GM23338 (cell line): ENCODE measurements at regions not wholly inside any gene's neighbourhood (a gene's known extent, or its start where the extent isn't known, plus 50 kb on each side); places are given as distances from the start of the nearest gene placed in this dataset.

ENCODE experiments used
- ATAC-seq: fragments of 200-7000 bp; cut with Tn5 transposase; 3 replicates; pipeline ENCODE4 v1.9.1; 2020
- DNase-seq: peaks from one replicate; pipeline ENCODE4 v3.0.0-alpha.2; 2015; ENCODE audit warnings: low spot score
- H2AFZ ChIP-seq: fragments of 200-600 bp; sonication (generic); 2 replicates; pipeline ENCODE4 v1.8.0; 2016; ENCODE audit warnings: antibody characterized with exemption, mild to moderate bottlenecking, moderate library complexity
- H3F3A ChIP-seq: fragments of 200-600 bp; sonication (generic); replicated peaks from 2 replicates; pipeline ENCODE4 v1.8.0; 2017; ENCODE audit warnings: antibody characterized with exemption, mixed run types, low read depth
- H3K27ac ChIP-seq: fragments of 200-600 bp; sonication (generic); 2 replicates; pipeline ENCODE4 v1.6.1; 2016; ENCODE audit warnings: low read depth
- H3K27me3 ChIP-seq: fragments of 200-600 bp; sonication (generic); 2 replicates; pipeline ENCODE4 v1.8.0; 2016; ENCODE audit warnings: mild to moderate bottlenecking, mixed run types, moderate library complexity; ENCODE audit not compliant: insufficient read depth
- H3K36me3 ChIP-seq: fragments of 200-600 bp; sonication (generic); 2 replicates; pipeline ENCODE4 v1.8.0; 2016; ENCODE audit warnings: mild to moderate bottlenecking; ENCODE audit not compliant: insufficient read depth
- H3K4me1 ChIP-seq: fragments of 200-600 bp; sonication (generic); 2 replicates; pipeline ENCODE4 v1.8.0; 2016; ENCODE audit warnings: mild to moderate bottlenecking, moderate library complexity; ENCODE audit not compliant: insufficient read depth
- H3K4me2 ChIP-seq: fragments of 200-600 bp; sonication (generic); 2 replicates; pipeline ENCODE4 v1.7.1; 2017; ENCODE audit warnings: mixed run types
- H3K4me3 ChIP-seq: fragments of 200-600 bp; sonication (generic); 2 replicates; pipeline ENCODE4 v1.6.1; 2016; ENCODE audit warnings: mixed run types
- H3K79me2 ChIP-seq: fragments of 200-600 bp; sonication (generic); replicated peaks from 2 replicates; pipeline ENCODE4 v1.8.0; 2017; ENCODE audit warnings: mild to moderate bottlenecking; ENCODE audit not compliant: insufficient read depth
- H3K9me2 ChIP-seq: fragments of 200-600 bp; sonication (generic); 2 replicates; pipeline ENCODE4 v1.8.0; 2017; ENCODE audit not compliant: insufficient read depth
- H4K20me1 ChIP-seq: fragments of 200-600 bp; sonication (generic); replicated peaks from 2 replicates; pipeline ENCODE4 v1.8.0; 2017; ENCODE audit warnings: mild to moderate bottlenecking; ENCODE audit not compliant: insufficient read depth
- H3K27ac Mint-ChIP-seq: 2 replicates; pipeline ENCODE4 v1.8.0; 2020; ENCODE audit warnings: inconsistent platforms, mild to moderate bottlenecking, moderate library complexity, mixed read lengths
- H3K27me3 Mint-ChIP-seq: 3 replicates; pipeline ENCODE4 v1.8.0; 2022; ENCODE audit warnings: low read depth, mild to moderate bottlenecking, moderate library complexity, mixed read lengths, inconsistent platforms; ENCODE audit not compliant: insufficient read depth, poor library complexity
- H3K36me3 Mint-ChIP-seq: 3 replicates; pipeline ENCODE4 v1.8.0; 2021; ENCODE audit warnings: low read depth, mild to moderate bottlenecking, inconsistent platforms, moderate library complexity, mixed read lengths
- H3K4me1 Mint-ChIP-seq: 3 replicates; pipeline ENCODE4 v1.8.0; 2020; ENCODE audit warnings: mild to moderate bottlenecking, inconsistent platforms, mixed read lengths
- H3K4me3 Mint-ChIP-seq: 3 replicates; pipeline ENCODE4 v1.8.0; 2021; ENCODE audit warnings: moderate library complexity, mild to moderate bottlenecking, inconsistent platforms, mixed read lengths
- H3K9me3 Mint-ChIP-seq: 3 replicates; pipeline ENCODE4 v1.8.0; 2020; ENCODE audit warnings: moderate library complexity, mild to moderate bottlenecking, inconsistent platforms, mixed read lengths
- CREB1 ChIP-seq: fragments of 250-450 bp; sonication (Bioruptor Pico); IDR thresholded peaks from 2 replicates; pipeline ENCODE4 v1.5.0; 2020; ENCODE audit warnings: low read depth, mild to moderate bottlenecking, moderate library complexity
- EZH2 ChIP-seq: fragments of 200-600 bp; sonication (generic); IDR thresholded peaks from one replicate; pipeline ENCODE4 v1.8.0; 2017; ENCODE audit warnings: antibody characterized with exemption, mild to moderate bottlenecking, low read depth; ENCODE audit not compliant: unreplicated experiment
- EZH2phosphoT487 ChIP-seq: fragments of 200-600 bp; sonication (generic); IDR thresholded peaks from one replicate; pipeline ENCODE4 v1.8.1; 2018; ENCODE audit warnings: antibody characterized with exemption; ENCODE audit not compliant: unreplicated experiment
- JUNB ChIP-seq: IDR thresholded peaks from one replicate; pipeline ENCODE4 v1.6.1; 2016; ENCODE audit warnings: antibody characterized with exemption; ENCODE audit not compliant: unreplicated experiment
- NANOG ChIP-seq: IDR thresholded peaks from 2 replicates; pipeline ENCODE4 v1.6.1; 2016; ENCODE audit warnings: antibody characterized with exemption, borderline replicate concordance
- POLR2AphosphoS5 ChIP-seq: IDR thresholded peaks from 2 replicates; pipeline ENCODE4 v1.6.1; 2016; ENCODE audit warnings: antibody characterized with exemption, low read depth
- STAT1 ChIP-seq: IDR thresholded peaks from one replicate; pipeline ENCODE4 v1.6.1; 2016; ENCODE audit warnings: antibody characterized with exemption; ENCODE audit not compliant: unreplicated experiment
- ZNF114 ChIP-seq: fragments of 250-450 bp; sonication (Bioruptor Pico); IDR thresholded peaks from 2 replicates; pipeline ENCODE4 v1.5.0; 2020; ENCODE audit warnings: mild to moderate bottlenecking, moderate library complexity
- ZNF331 ChIP-seq: fragments of 250-450 bp; sonication (Bioruptor Pico); IDR thresholded peaks from 2 replicates; pipeline ENCODE4 v1.5.0; 2020; ENCODE audit warnings: low read depth, mild to moderate bottlenecking, moderate library complexity
- TF ChIP-seq, protein P1 (sequence below), 2 experiments: fragments of 200-600 bp in 1 of 2; sonication (generic) in 1 of 2; conservative IDR thresholded peaks; 2 replicates each; pipeline versions ENCODE4 v1.5.1 to v1.6.1; 2016 to 2017; ENCODE audit warnings: antibody characterized with exemption in 2 of 2, low read depth in 2 of 2, mild to moderate bottlenecking in 2 of 2, moderate library complexity in 1 of 2
- TF ChIP-seq, protein P2 (sequence below): IDR thresholded peaks from 2 replicates; pipeline ENCODE4 v1.6.1; 2016; ENCODE audit warnings: antibody characterized with exemption
- TF ChIP-seq, protein P3 (sequence below): IDR thresholded peaks from one replicate; pipeline ENCODE4 v1.6.1; 2018; ENCODE audit warnings: antibody characterized with exemption; ENCODE audit not compliant: unreplicated experiment
- TF ChIP-seq, protein P4 (sequence below): fragments of 250-450 bp; sonication (Bioruptor Pico); IDR thresholded peaks from 2 replicates; pipeline ENCODE4 v1.5.0; 2020; ENCODE audit warnings: mild to moderate bottlenecking, moderate library complexity

GRCh38 chr1:30088594-30088993 lies 634.8 kb downstream of the MATN1 start:
- ATAC-seq (no peak), DNase-seq (no peak)
- Histone ChIP-seq H3K79me2 (no peaks in the 10 kb centered on the region), H3K27me3 (no peaks in the 10 kb centered on the region), H3F3A (no peaks in the 10 kb centered on the region), H3K4me1 (no peaks in the 10 kb centered on the region), H3K4me3 (no peak overlapping the region), H3K36me3 (no peaks in the 10 kb centered on the region), H3K27ac (no peak overlapping the region), H3K4me2 (no peak overlapping the region), H4K20me1 (no peaks in the 10 kb centered on the region), H2AFZ (no peak overlapping the region), H3K9me2 (no peaks in the 10 kb centered on the region)
- TF ChIP-seq ZNF331 (CRISPR knock-in tag) (no peak), JUNB (no peak), NANOG (no peak), POLR2AphosphoS5 (no peak), ZNF114 (CRISPR knock-in tag) (no peak), EZH2 (no peak), CREB1 (CRISPR knock-in tag) (no peak), STAT1 (no peak), EZH2phosphoT487 (no peak)
- TF ChIP-seq, protein P1, sequence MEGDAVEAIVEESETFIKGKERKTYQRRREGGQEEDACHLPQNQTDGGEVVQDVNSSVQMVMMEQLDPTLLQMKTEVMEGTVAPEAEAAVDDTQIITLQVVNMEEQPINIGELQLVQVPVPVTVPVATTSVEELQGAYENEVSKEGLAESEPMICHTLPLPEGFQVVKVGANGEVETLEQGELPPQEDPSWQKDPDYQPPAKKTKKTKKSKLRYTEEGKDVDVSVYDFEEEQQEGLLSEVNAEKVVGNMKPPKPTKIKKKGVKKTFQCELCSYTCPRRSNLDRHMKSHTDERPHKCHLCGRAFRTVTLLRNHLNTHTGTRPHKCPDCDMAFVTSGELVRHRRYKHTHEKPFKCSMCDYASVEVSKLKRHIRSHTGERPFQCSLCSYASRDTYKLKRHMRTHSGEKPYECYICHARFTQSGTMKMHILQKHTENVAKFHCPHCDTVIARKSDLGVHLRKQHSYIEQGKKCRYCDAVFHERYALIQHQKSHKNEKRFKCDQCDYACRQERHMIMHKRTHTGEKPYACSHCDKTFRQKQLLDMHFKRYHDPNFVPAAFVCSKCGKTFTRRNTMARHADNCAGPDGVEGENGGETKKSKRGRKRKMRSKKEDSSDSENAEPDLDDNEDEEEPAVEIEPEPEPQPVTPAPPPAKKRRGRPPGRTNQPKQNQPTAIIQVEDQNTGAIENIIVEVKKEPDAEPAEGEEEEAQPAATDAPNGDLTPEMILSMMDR (conservative IDR thresholded peaks at IDR 0.05; ENCODE audit: low read depth in 2 of 2) = no peak
- TF ChIP-seq, protein P2, sequence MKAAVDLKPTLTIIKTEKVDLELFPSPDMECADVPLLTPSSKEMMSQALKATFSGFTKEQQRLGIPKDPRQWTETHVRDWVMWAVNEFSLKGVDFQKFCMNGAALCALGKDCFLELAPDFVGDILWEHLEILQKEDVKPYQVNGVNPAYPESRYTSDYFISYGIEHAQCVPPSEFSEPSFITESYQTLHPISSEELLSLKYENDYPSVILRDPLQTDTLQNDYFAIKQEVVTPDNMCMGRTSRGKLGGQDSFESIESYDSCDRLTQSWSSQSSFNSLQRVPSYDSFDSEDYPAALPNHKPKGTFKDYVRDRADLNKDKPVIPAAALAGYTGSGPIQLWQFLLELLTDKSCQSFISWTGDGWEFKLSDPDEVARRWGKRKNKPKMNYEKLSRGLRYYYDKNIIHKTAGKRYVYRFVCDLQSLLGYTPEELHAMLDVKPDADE = no peak
- TF ChIP-seq, protein P3, sequence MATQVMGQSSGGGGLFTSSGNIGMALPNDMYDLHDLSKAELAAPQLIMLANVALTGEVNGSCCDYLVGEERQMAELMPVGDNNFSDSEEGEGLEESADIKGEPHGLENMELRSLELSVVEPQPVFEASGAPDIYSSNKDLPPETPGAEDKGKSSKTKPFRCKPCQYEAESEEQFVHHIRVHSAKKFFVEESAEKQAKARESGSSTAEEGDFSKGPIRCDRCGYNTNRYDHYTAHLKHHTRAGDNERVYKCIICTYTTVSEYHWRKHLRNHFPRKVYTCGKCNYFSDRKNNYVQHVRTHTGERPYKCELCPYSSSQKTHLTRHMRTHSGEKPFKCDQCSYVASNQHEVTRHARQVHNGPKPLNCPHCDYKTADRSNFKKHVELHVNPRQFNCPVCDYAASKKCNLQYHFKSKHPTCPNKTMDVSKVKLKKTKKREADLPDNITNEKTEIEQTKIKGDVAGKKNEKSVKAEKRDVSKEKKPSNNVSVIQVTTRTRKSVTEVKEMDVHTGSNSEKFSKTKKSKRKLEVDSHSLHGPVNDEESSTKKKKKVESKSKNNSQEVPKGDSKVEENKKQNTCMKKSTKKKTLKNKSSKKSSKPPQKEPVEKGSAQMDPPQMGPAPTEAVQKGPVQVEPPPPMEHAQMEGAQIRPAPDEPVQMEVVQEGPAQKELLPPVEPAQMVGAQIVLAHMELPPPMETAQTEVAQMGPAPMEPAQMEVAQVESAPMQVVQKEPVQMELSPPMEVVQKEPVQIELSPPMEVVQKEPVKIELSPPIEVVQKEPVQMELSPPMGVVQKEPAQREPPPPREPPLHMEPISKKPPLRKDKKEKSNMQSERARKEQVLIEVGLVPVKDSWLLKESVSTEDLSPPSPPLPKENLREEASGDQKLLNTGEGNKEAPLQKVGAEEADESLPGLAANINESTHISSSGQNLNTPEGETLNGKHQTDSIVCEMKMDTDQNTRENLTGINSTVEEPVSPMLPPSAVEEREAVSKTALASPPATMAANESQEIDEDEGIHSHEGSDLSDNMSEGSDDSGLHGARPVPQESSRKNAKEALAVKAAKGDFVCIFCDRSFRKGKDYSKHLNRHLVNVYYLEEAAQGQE = no peak
- TF ChIP-seq, protein P4, sequence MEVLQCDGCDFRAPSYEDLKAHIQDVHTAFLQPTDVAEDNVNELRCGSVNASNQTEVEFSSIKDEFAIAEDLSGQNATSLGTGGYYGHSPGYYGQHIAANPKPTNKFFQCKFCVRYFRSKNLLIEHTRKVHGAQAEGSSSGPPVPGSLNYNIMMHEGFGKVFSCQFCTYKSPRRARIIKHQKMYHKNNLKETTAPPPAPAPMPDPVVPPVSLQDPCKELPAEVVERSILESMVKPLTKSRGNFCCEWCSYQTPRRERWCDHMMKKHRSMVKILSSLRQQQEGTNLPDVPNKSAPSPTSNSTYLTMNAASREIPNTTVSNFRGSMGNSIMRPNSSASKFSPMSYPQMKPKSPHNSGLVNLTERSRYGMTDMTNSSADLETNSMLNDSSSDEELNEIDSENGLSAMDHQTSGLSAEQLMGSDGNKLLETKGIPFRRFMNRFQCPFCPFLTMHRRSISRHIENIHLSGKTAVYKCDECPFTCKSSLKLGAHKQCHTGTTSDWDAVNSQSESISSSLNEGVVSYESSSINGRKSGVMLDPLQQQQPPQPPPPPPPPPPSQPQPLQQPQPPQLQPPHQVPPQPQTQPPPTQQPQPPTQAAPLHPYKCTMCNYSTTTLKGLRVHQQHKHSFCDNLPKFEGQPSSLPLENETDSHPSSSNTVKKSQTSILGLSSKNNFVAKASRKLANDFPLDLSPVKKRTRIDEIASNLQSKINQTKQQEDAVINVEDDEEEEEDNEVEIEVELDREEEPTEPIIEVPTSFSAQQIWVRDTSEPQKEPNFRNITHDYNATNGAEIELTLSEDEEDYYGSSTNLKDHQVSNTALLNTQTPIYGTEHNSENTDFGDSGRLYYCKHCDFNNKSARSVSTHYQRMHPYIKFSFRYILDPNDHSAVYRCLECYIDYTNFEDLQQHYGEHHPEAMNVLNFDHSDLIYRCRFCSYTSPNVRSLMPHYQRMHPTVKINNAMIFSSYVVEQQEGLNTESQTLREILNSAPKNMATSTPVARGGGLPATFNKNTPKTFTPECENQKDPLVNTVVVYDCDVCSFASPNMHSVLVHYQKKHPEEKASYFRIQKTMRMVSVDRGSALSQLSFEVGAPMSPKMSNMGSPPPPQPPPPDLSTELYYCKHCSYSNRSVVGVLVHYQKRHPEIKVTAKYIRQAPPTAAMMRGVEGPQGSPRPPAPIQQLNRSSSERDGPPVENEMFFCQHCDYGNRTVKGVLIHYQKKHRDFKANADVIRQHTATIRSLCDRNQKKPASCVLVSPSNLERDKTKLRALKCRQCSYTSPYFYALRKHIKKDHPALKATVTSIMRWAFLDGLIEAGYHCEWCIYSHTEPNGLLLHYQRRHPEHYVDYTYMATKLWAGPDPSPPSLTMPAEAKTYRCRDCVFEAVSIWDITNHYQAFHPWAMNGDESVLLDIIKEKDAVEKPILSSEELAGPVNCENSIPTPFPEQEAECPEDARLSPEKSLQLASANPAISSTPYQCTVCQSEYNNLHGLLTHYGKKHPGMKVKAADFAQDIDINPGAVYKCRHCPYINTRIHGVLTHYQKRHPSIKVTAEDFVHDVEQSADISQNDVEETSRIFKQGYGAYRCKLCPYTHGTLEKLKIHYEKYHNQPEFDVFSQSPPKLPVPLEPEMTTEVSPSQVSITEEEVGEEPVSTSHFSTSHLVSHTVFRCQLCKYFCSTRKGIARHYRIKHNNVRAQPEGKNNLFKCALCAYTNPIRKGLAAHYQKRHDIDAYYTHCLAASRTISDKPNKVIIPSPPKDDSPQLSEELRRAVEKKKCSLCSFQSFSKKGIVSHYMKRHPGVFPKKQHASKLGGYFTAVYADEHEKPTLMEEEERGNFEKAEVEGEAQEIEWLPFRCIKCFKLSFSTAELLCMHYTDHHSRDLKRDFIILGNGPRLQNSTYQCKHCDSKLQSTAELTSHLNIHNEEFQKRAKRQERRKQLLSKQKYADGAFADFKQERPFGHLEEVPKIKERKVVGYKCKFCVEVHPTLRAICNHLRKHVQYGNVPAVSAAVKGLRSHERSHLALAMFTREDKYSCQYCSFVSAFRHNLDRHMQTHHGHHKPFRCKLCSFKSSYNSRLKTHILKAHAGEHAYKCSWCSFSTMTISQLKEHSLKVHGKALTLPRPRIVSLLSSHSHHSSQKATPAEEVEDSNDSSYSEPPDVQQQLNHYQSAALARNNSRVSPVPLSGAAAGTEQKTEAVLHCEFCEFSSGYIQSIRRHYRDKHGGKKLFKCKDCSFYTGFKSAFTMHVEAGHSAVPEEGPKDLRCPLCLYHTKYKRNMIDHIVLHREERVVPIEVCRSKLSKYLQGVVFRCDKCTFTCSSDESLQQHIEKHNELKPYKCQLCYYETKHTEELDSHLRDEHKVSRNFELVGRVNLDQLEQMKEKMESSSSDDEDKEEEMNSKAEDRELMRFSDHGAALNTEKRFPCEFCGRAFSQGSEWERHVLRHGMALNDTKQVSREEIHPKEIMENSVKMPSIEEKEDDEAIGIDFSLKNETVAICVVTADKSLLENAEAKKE (CRISPR knock-in tag) = no peak
- H3K36me3 Mint-ChIP-seq = peaks cover 25% of the 10 kb centered on the region
- H3K27me3 Mint-ChIP-seq = peaks cover 12% of the 10 kb centered on the region
- no peak overlapping the region for H3K27ac Mint-ChIP-seq
- H3K4me3 Mint-ChIP-seq = no peak overlapping the region
- H3K9me3 Mint-ChIP-seq = peaks cover 39% of the 10 kb centered on the region
- H3K4me1 Mint-ChIP-seq = no peaks in the 10 kb centered on the region; the same call in 1 of the 3 replicates
